COR-L47 (cell line): ENCODE measurements at regions not wholly inside any gene's neighbourhood (a gene's known extent, or its start where the extent isn't known, plus 50 kb on each side); places are given as distances from the start of the nearest gene placed in this dataset.
"Not testable (repeated sequence)": the region's sequence is repeated elsewhere in the genome, so short reads cannot be mapped to it uniquely, and the experiment has no call there.

Experiments used
- DNase-seq: peaks from one replicate; lab custom pipeline; 2025; lab: John Stamatoyannopoulos, UW

GRCh38 chr11:67877316-67877715, 126.6 kb downstream of the UNC93B1 start:
- not testable (repeated sequence) for DNase-seq

- not testable (repeated sequence) for DNase-seq
Observed at GRCh38 chr11:67873223-67873622, 130.7 kb downstream of the UNC93B1 start.

- not testable (repeated sequence) for DNase-seq
Observed at GRCh38 chr11:67871168-67871567, 132.7 kb downstream of the UNC93B1 start.

- DNase-seq, result not testable (repeated sequence)
Observed at GRCh38 chr11:67862896-67863295, 141.0 kb downstream of the UNC93B1 start.

GRCh38 chr11:67859513-67860161, 144.3 kb downstream of the UNC93B1 start:
- DNase-seq, result not testable (repeated sequence)

GRCh38 chr11:67850747-67851146, 153.2 kb downstream of the UNC93B1 start:
- DNase-seq, result not testable (repeated sequence)

- DNase-seq, result not testable (repeated sequence)
Observed at GRCh38 chr11:67849766-67850165, 154.1 kb downstream of the UNC93B1 start.

GRCh38 chr11:67847896-67848875, 155.7 kb downstream of the UNC93B1 start:
- DNase-seq, result not testable (repeated sequence)

- not testable (repeated sequence) for DNase-seq
Observed at GRCh38 chr11:67846303-67846702, 157.6 kb downstream of the UNC93B1 start.

GRCh38 chr11:67845296-67845695, 158.6 kb downstream of the UNC93B1 start:
- not testable (repeated sequence) for DNase-seq

GRCh38 chr11:67840599-67840998, 163.3 kb downstream of the UNC93B1 start:
- DNase-seq, result not testable (repeated sequence)

GRCh38 chr11:67830152-67830551, 155.7 kb upstream of the ALDH3B2 start:
- DNase-seq, result not testable (repeated sequence)

- not testable (repeated sequence) for DNase-seq
Observed at GRCh38 chr11:67826951-67827296, 152.5 kb upstream of the ALDH3B2 start.

- DNase-seq, result peak; percentile 88
Observed at GRCh38 chr11:67826028-67826950, 151.9 kb upstream of the ALDH3B2 start.

- DNase-seq, result not testable (repeated sequence)
Observed at GRCh38 chr11:67824861-67825260, 150.4 kb upstream of the ALDH3B2 start.

GRCh38 chr11:67820081-67820480, 145.7 kb upstream of the ALDH3B2 start:
- no peak for DNase-seq

GRCh38 chr11:67817558-67817957, 143.1 kb upstream of the ALDH3B2 start:
- not testable (repeated sequence) for DNase-seq

GRCh38 chr11:67809301-67809700, 134.9 kb upstream of the ALDH3B2 start:
- DNase-seq, result not testable (repeated sequence)

- DNase-seq, result not testable (repeated sequence)
Observed at GRCh38 chr11:67807896-67808295, 133.5 kb upstream of the ALDH3B2 start.

GRCh38 chr11:67806728-67807235, 132.4 kb upstream of the ALDH3B2 start:
- DNase-seq, result not testable (repeated sequence)

GRCh38 chr11:67806183-67806582, 131.8 kb upstream of the ALDH3B2 start:
- not testable (repeated sequence) for DNase-seq
